ENCODE measurements at regions not wholly inside any gene's neighbourhood (a gene's known extent, or its start where the extent isn't known, plus 50 kb on each side); places are given as distances from the start of the nearest gene placed in this dataset.

GRCh38 chr11:70780246-70780535 lies 381.9 kb downstream of the CTTN start:
- TF ChIP-seq, protein P1, sequence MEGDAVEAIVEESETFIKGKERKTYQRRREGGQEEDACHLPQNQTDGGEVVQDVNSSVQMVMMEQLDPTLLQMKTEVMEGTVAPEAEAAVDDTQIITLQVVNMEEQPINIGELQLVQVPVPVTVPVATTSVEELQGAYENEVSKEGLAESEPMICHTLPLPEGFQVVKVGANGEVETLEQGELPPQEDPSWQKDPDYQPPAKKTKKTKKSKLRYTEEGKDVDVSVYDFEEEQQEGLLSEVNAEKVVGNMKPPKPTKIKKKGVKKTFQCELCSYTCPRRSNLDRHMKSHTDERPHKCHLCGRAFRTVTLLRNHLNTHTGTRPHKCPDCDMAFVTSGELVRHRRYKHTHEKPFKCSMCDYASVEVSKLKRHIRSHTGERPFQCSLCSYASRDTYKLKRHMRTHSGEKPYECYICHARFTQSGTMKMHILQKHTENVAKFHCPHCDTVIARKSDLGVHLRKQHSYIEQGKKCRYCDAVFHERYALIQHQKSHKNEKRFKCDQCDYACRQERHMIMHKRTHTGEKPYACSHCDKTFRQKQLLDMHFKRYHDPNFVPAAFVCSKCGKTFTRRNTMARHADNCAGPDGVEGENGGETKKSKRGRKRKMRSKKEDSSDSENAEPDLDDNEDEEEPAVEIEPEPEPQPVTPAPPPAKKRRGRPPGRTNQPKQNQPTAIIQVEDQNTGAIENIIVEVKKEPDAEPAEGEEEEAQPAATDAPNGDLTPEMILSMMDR (conservative IDR thresholded peaks at IDR 0.05 in 1 of 2, IDR thresholded peaks at IDR 0.05 in 1 of 2; ENCODE audit: low read depth in 1 of 2, low read length in 2 of 2) = no peak
- no peak for TF ChIP-seq EZH2 (IDR thresholded peaks at IDR 0.05; ENCODE audit: low read length, missing control alignments)
